Mesenchymal stem cell (in vitro differentiated cells and primary cell): ENCODE measurements at regions not wholly inside any gene's neighbourhood (a gene's known extent, or its start where the extent isn't known, plus 50 kb on each side); places are given as distances from the start of the nearest gene placed in this dataset.

Experiments used
- DNase-seq: peaks from one replicate; pipeline ENCODE4 v3.0.0-alpha.2; 2013
- H2AFZ ChIP-seq: one replicate; pipeline ENCODE4 v1.6.1; 2013; ENCODE audit warnings: low read depth, mild to moderate bottlenecking, control low read depth, inconsistent platforms, low read length, moderate library complexity
- H2AK5ac ChIP-seq: 2 replicates; pipeline ENCODE4 v1.6.1; 2013; ENCODE audit warnings: low read length, moderate library complexity, mild to moderate bottlenecking, inconsistent platforms; ENCODE audit not compliant: severe bottlenecking
- H2BK120ac ChIP-seq: one replicate; pipeline ENCODE4 v1.6.1; 2013; ENCODE audit warnings: low read depth, mild to moderate bottlenecking, inconsistent platforms, low read length, moderate library complexity
- H2BK12ac ChIP-seq, 2 experiments: one replicate each; pipeline ENCODE4 v1.6.1; 2013; ENCODE audit warnings: inconsistent platforms in 2 of 2, low read length in 2 of 2, mild to moderate bottlenecking in 2 of 2, moderate library complexity in 2 of 2, control low read depth in 1 of 2
- H2BK15ac ChIP-seq: one replicate; pipeline ENCODE4 v1.6.1; 2013; ENCODE audit warnings: mild to moderate bottlenecking, low read depth, inconsistent platforms; ENCODE audit not compliant: poor library complexity, severe bottlenecking
- H2BK5ac ChIP-seq: 2 replicates; pipeline ENCODE4 v1.6.1; 2013; ENCODE audit warnings: low read depth, mild to moderate bottlenecking, low read length, control low read depth, inconsistent platforms; ENCODE audit not compliant: poor library complexity, severe bottlenecking
- H3K14ac ChIP-seq, 2 experiments: one replicate each; pipeline ENCODE4 v1.6.1; 2013; ENCODE audit warnings: inconsistent platforms in 2 of 2, low read length in 2 of 2, control low read depth in 1 of 2, mild to moderate bottlenecking in 1 of 2, moderate library complexity in 1 of 2
- H3K18ac ChIP-seq, 2 experiments: one replicate each; pipeline ENCODE4 v1.6.1; 2013; ENCODE audit warnings: inconsistent platforms in 2 of 2, low read length in 2 of 2, control low read depth in 1 of 2, low read depth in 1 of 2, mild to moderate bottlenecking in 1 of 2
- H3K23ac ChIP-seq, 2 experiments: one replicate each; pipeline ENCODE4 v1.6.1; 2013; ENCODE audit warnings: inconsistent platforms in 2 of 2, low read length in 2 of 2, mild to moderate bottlenecking in 2 of 2, moderate library complexity in 2 of 2, control low read depth in 1 of 2
- H3K27ac ChIP-seq: 2 replicates; pipeline ENCODE4 v1.5.1; 2013; ENCODE audit warnings: mild to moderate bottlenecking, moderate library complexity, low read length, control low read depth, inconsistent platforms; ENCODE audit not compliant: poor library complexity, severe bottlenecking
- H3K27me3 ChIP-seq, 2 experiments: 2 replicates each; pipeline versions ENCODE4 v1.6.1 to v1.7.0; 2013; ENCODE audit warnings: low read length in 2 of 2, mild to moderate bottlenecking in 2 of 2, moderate library complexity in 2 of 2, control low read depth in 1 of 2, inconsistent platforms in 1 of 2; ENCODE audit not compliant: control insufficient read depth in 1 of 2, insufficient read depth in 1 of 2
- H3K36me3 ChIP-seq, 2 experiments: 2 replicates each; pipeline versions ENCODE4 v1.6.1 to v1.7.0; 2013; ENCODE audit warnings: low read length in 2 of 2, control low read depth in 1 of 2, inconsistent platforms in 1 of 2, low read depth in 1 of 2, mild to moderate bottlenecking in 1 of 2; ENCODE audit not compliant: insufficient read depth in 2 of 2, control insufficient read depth in 1 of 2
- H3K4ac ChIP-seq, 2 experiments: one replicate each; pipeline ENCODE4 v1.6.1; 2013; ENCODE audit warnings: inconsistent platforms in 2 of 2, low read length in 2 of 2, mild to moderate bottlenecking in 2 of 2, moderate library complexity in 2 of 2, control low read depth in 1 of 2, low read depth in 1 of 2
- H3K4me1 ChIP-seq: 2 replicates; pipeline ENCODE4 v1.6.1; 2013; ENCODE audit warnings: low read depth, low read length, control low read depth; ENCODE audit not compliant: control insufficient read depth, insufficient read depth
- H3K4me2 ChIP-seq: 2 replicates; pipeline ENCODE4 v1.6.1; 2013; ENCODE audit warnings: low read length, mild to moderate bottlenecking, inconsistent platforms; ENCODE audit not compliant: poor library complexity, severe bottlenecking
- H3K4me3 ChIP-seq, 2 experiments: 2 replicates each; pipeline versions ENCODE4 v1.5.1 to v1.7.0; 2013; ENCODE audit warnings: low read length in 2 of 2, mild to moderate bottlenecking in 2 of 2, control low read depth in 1 of 2, low read depth in 1 of 2; ENCODE audit not compliant: insufficient read depth in 1 of 2
- H3K79me1 ChIP-seq: replicated peaks from 2 replicates; pipeline ENCODE4 v1.6.1; 2013; ENCODE audit warnings: mild to moderate bottlenecking, control low read depth, low read length, inconsistent platforms; ENCODE audit not compliant: poor library complexity, severe bottlenecking
- H3K9ac ChIP-seq: 2 replicates; pipeline ENCODE4 v1.7.0; 2013; ENCODE audit warnings: mild to moderate bottlenecking, low read length, moderate library complexity
- H3K9me3 ChIP-seq: 2 replicates; pipeline ENCODE4 v1.7.0; 2013; ENCODE audit warnings: mild to moderate bottlenecking, low read length; ENCODE audit not compliant: control insufficient read depth
- H4K8ac ChIP-seq: one replicate; pipeline ENCODE4 v1.6.1; 2013; ENCODE audit warnings: inconsistent platforms, mild to moderate bottlenecking, low read length, moderate library complexity
- H4K91ac ChIP-seq: one replicate; pipeline ENCODE4 v1.6.1; 2013; ENCODE audit warnings: mild to moderate bottlenecking, low read length, inconsistent platforms
- WGBS: methylation state at CpG from one replicate; pipeline ENCODE4 v1.1.7; 2013; ENCODE audit warnings: mixed read lengths; 5-methylcytosine and 5-hydroxymethylcytosine counted together

DNA sequence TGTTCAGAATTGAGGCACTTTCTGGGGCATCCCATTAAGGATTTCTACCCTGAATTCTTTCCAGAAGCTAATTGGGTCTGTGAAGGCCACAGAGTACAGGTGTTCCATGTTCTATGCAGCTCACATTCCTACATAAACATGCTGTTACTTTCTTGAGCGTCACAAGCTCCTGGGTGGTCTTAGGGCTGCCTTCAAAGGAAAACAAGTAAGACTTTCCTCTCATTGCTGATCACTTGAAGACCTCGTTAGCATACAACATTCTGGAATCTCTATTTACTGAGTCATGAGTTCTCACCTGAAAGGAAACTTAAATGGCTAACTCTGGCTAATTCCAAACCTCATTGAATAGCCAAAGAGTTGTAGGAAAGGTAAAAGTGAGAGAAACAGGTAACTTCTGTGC is 63.0 kb upstream of the HMGA2 start:
- Histone ChIP-seq H3K4me1 (peaks cover 2% of the 10 kb centered on the region), H2BK5ac (no peak overlapping the region), H2AFZ (no peak overlapping the region), H4K91ac (no peak overlapping the region), H3K9me3 (no peaks in the 10 kb centered on the region), H3K4ac (no peak overlapping the region), H4K8ac (no peak overlapping the region), H3K27me3 (no peaks in the 10 kb centered on the region), H3K4me3 (no peak overlapping the region), H3K36me3 (no peaks in the 10 kb centered on the region), H3K4me2 (no peak overlapping the region), H3K9ac (no peak overlapping the region), H3K79me1 (no peaks in the 10 kb centered on the region), H2BK12ac (no peak overlapping the region), H3K23ac (no peak overlapping the region), H3K14ac (no peak overlapping the region), H2BK120ac (no peak overlapping the region), H2BK15ac (no peak overlapping the region), H3K18ac (no peak overlapping the region), H2AK5ac (no peak overlapping the region), H3K27ac (no peak overlapping the region)
- DNase-seq, result no peak
- 66% methylated on average over 2 of the region's 2 CpGs for WGBS

DNA sequence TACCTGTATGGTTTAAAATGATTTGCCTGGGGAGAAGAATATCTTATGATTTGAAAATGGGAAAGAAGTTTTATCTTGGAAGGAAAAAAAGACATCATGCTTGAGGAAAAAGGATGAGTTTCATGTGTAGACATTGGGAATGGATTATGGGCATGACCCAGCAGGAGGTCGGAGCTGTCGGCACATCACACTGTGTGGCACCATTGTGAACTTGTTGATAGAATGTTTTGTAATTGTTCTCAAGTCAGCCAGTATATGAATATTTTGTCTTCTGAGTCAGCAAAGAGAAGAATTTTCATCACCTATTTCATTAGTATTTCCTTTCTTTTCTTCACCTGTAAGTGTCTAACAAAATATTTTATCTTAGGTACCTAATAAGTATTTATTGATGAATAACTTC is 60.0 kb upstream of the HMGA2 start:
- H3K4me1 ChIP-seq, result no peaks in the 10 kb centered on the region
- no peak overlapping the region for H3K4me2 ChIP-seq
- no peaks in the 10 kb centered on the region for H3K27me3 ChIP-seq
- no peaks in the 10 kb centered on the region for H3K79me1 ChIP-seq
- H3K18ac ChIP-seq, result no peak overlapping the region
- no peaks in the 10 kb centered on the region for H3K9me3 ChIP-seq
- no peak overlapping the region for H4K91ac ChIP-seq
- H3K23ac ChIP-seq, result no peak overlapping the region
- H2BK15ac ChIP-seq, result no peak overlapping the region
- no peak overlapping the region for H2BK120ac ChIP-seq
- no peak overlapping the region for H3K4me3 ChIP-seq
- no peak overlapping the region for H2AFZ ChIP-seq
- no peak for DNase-seq
- no peak overlapping the region for H2BK5ac ChIP-seq
- no peak overlapping the region for H3K14ac ChIP-seq
- H3K36me3 ChIP-seq, result no peaks in the 10 kb centered on the region
- H2AK5ac ChIP-seq, result no peak overlapping the region
- H4K8ac ChIP-seq, result no peak overlapping the region
- 94% methylated on average over 2 of the region's 2 CpGs for WGBS
- H2BK12ac ChIP-seq, result no peak overlapping the region
- H3K9ac ChIP-seq, result no peak overlapping the region
- H3K27ac ChIP-seq, result no peak overlapping the region
- H3K4ac ChIP-seq, result no peak overlapping the region

DNA sequence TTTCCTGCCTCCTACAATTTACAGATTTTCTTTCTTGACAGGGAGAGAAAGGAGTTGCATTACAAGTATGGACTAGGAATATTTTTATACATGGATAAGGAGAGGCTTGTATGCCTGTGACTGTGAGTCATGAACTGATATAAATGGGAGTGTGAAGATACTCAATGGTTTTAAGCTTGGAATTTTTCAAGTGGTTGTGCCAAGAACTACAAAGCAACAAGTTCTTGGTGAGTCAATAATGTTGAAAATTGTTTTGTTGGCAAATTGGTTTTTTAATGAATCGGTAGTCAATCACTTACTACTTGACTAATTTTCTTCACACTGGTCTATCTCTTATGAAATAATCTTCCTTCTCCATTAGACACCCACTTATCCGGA is 58.9 kb upstream of the HMGA2 start:
- Histone ChIP-seq H3K4me2 (no peak overlapping the region), H3K79me1 (no peaks in the 10 kb centered on the region), H3K4ac (no peak overlapping the region), H3K23ac (no peak overlapping the region), H3K9ac (no peak overlapping the region), H3K27me3 (no peaks in the 10 kb centered on the region), H2BK15ac (no peak overlapping the region), H2BK120ac (no peak overlapping the region), H4K8ac (no peak overlapping the region), H3K36me3 (no peaks in the 10 kb centered on the region), H3K9me3 (no peaks in the 10 kb centered on the region), H3K4me1 (no peaks in the 10 kb centered on the region), H3K27ac (no peak overlapping the region), H4K91ac (no peak overlapping the region), H3K18ac (no peak overlapping the region), H3K4me3 (no peak overlapping the region), H2AFZ (no peak overlapping the region), H3K14ac (no peak overlapping the region), H2BK12ac (no peak overlapping the region), H2AK5ac (no peak overlapping the region), H2BK5ac (no peak overlapping the region)
- WGBS, result 90% methylated on average over 2 of the region's 2 CpGs
- DNase-seq, result peak; percentile 32

DNA sequence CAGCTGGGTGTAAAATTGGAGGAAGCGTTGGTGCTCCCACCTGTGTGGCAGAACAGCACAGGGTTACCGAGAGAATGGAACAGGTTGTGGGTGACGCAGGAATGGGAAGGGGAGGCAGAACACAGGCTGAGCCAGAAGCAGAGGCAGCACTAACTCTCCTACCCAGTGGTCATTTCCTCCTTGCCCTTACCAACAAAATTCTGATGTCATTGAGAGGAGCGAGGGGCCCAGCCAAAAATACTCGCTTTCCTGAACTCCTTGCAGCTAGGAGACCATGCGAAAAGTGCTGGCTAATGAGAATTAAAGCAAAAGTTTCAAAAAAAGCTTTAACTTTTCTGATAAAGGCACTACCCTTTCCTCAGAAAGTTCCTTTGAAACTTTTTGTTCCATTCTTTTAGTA is 54.4 kb upstream of the HMGA2 start:
- H2BK120ac ChIP-seq, result no peak overlapping the region
- H3K23ac ChIP-seq, result no peak overlapping the region
- WGBS, result 96% methylated on average over 6 of the region's 6 CpGs
- H3K14ac ChIP-seq, result no peak overlapping the region
- H4K8ac ChIP-seq, result no peak overlapping the region
- no peak overlapping the region for H3K27ac ChIP-seq
- no peak overlapping the region for H3K18ac ChIP-seq
- H3K79me1 ChIP-seq, result no peaks in the 10 kb centered on the region
- H3K9ac ChIP-seq, result no peak overlapping the region
- H2BK15ac ChIP-seq, result no peak overlapping the region
- no peak overlapping the region for H2BK12ac ChIP-seq
- H3K27me3 ChIP-seq, result no peaks in the 10 kb centered on the region
- H3K4ac ChIP-seq, result no peak overlapping the region
- no peak overlapping the region for H3K4me2 ChIP-seq
- H3K36me3 ChIP-seq, result no peaks in the 10 kb centered on the region
- H3K4me3 ChIP-seq, result no peak overlapping the region
- H4K91ac ChIP-seq, result no peak overlapping the region
- H3K4me1 ChIP-seq, result no peaks in the 10 kb centered on the region
- H2BK5ac ChIP-seq, result no peak overlapping the region
- DNase-seq, result no peak
- H2AK5ac ChIP-seq, result no peak overlapping the region
- no peak overlapping the region for H2AFZ ChIP-seq
- no peaks in the 10 kb centered on the region for H3K9me3 ChIP-seq
